ENCODE measurements at regions not wholly inside any gene's neighbourhood (a gene's known extent, or its start where the extent isn't known, plus 50 kb on each side); places are given as distances from the start of the nearest gene placed in this dataset.

DNA sequence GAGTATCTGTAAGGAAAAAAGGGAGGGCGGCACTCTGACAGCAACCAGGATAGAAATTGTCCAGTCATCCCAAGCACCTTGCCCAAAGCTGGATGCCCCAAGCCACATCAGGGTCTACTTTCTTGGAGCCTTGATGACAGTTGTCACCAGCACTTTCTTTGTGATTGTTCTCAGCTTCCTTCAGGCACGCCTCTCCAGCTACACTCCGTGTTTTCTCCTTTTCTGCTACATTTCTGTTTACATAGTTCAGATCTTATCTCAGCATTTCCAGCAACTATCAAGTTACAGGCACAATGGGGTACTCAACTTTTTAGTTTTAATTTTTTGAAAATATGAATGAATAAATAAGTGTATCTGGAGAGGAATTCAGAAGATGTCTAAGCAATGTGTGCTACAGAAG, 115.3 kb upstream of the CELF4 start:
- H3K27me3 ChIP-seq (ENCODE audit: insufficient read depth, insufficient read length): no peaks in the 10 kb centered on the region
- TF ChIP-seq YY1 (IDR thresholded peaks at IDR 0.05; ENCODE audit: insufficient read depth, insufficient read length) (no peak), ZNF274 (IDR thresholded peaks at IDR 0.05; ENCODE audit: low read depth, low read length) (no peak), SUZ12 (IDR thresholded peaks at IDR 0.05; ENCODE audit: extremely low read depth, insufficient read depth, insufficient read length) (no peak)
- H3K4me1 ChIP-seq (ENCODE audit: insufficient read depth, insufficient read length): no peaks in the 10 kb centered on the region
- no peaks in the 10 kb centered on the region for H3K36me3 ChIP-seq (ENCODE audit: insufficient read depth, insufficient read length, low read length)
- H3K9me3 ChIP-seq (ENCODE audit: insufficient read depth, low read length): no peaks in the 10 kb centered on the region
- H3K4me3 ChIP-seq (ENCODE audit: insufficient read length, low read depth): no peak overlapping the region
- no peak for DNase-seq (ENCODE audit: low read depth, low spot score)
- no peak overlapping the region for H3K9ac ChIP-seq (ENCODE audit: insufficient read length, low read depth)

DNA sequence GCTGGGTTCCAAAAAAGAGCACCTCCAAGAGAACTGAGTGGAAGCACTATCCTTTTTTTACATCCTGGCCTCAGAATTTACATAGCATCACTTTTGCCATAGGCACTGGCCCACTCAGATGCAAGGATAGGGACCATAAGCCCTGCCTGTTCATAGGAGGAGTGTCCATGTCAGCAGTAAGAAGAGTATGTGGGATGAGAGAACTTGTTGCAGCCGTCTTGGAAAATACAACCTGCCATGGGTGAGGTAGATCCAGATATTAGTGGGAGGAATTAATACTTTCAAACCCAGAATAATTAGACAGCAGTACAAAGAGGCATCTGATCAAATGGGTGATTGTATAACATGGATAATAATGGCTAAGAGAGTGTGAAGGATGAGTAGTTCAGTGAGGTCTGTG, 110.7 kb upstream of the CELF4 start:
- H3K27me3 ChIP-seq (ENCODE audit: insufficient read depth, insufficient read length): no peaks in the 10 kb centered on the region
- DNase-seq (ENCODE audit: low read depth, low spot score): no peak
- H3K4me1 ChIP-seq (ENCODE audit: insufficient read depth, insufficient read length): no peaks in the 10 kb centered on the region
- no peak overlapping the region for H3K4me3 ChIP-seq (ENCODE audit: insufficient read length, low read depth)
- no peak for TF ChIP-seq YY1 (IDR thresholded peaks at IDR 0.05; ENCODE audit: insufficient read depth, insufficient read length)
- TF ChIP-seq ZNF274 (IDR thresholded peaks at IDR 0.05; ENCODE audit: low read depth, low read length): no peak
- TF ChIP-seq SUZ12 (IDR thresholded peaks at IDR 0.05; ENCODE audit: extremely low read depth, insufficient read depth, insufficient read length): no peak
- H3K36me3 ChIP-seq (ENCODE audit: insufficient read depth, insufficient read length, low read length): no peaks in the 10 kb centered on the region
- no peaks in the 10 kb centered on the region for H3K9me3 ChIP-seq (ENCODE audit: insufficient read depth, low read length)
- no peak overlapping the region for H3K9ac ChIP-seq (ENCODE audit: insufficient read length, low read depth)

- H3K4me3 ChIP-seq (ENCODE audit: insufficient read length, low read depth): no peak overlapping the region
- H3K9me3 ChIP-seq (ENCODE audit: insufficient read depth, low read length): no peaks in the 10 kb centered on the region
- H3K9ac ChIP-seq (ENCODE audit: insufficient read length, low read depth): no peak overlapping the region
- no peak for DNase-seq (ENCODE audit: low read depth, low spot score)
- H3K27me3 ChIP-seq (ENCODE audit: insufficient read depth, insufficient read length): no peaks in the 10 kb centered on the region
- TF ChIP-seq YY1 (IDR thresholded peaks at IDR 0.05; ENCODE audit: insufficient read depth, insufficient read length) (no peak), ZNF274 (IDR thresholded peaks at IDR 0.05; ENCODE audit: low read depth, low read length) (no peak), SUZ12 (IDR thresholded peaks at IDR 0.05; ENCODE audit: extremely low read depth, insufficient read depth, insufficient read length) (no peak)
- H3K4me1 ChIP-seq (ENCODE audit: insufficient read depth, insufficient read length): no peaks in the 10 kb centered on the region
- no peaks in the 10 kb centered on the region for H3K36me3 ChIP-seq (ENCODE audit: insufficient read depth, insufficient read length, low read length)
Observed at GRCh38 chr18:37675699-37676098, 110.1 kb upstream of the CELF4 start.

DNA sequence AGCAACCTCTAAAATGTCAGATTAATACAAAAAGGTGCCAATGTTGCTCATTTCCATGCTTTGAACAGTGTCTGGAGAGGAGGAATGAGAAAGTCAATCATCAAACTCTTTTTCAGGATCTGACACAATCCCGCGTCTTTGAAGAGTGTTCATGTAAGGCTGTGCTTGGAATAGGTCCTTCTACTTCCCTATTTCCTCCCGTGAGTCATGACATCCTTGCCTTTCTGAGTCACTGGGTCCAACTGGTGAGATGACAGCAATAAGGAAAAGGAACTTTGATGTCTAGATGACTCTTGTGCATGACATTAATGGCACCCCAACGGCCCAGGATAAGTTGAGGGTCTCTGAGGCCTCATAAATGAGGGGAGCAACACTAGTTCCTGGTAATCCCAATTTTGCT, 109.0 kb upstream of the CELF4 start:
- DNase-seq (ENCODE audit: low read depth, low spot score): no peak
- Histone ChIP-seq H3K9ac (ENCODE audit: insufficient read length, low read depth) (no peak overlapping the region), H3K27me3 (ENCODE audit: insufficient read depth, insufficient read length) (no peaks in the 10 kb centered on the region), H3K9me3 (ENCODE audit: insufficient read depth, low read length) (no peaks in the 10 kb centered on the region), H3K4me3 (ENCODE audit: insufficient read length, low read depth) (no peak overlapping the region), H3K36me3 (ENCODE audit: insufficient read depth, insufficient read length, low read length) (no peaks in the 10 kb centered on the region), H3K4me1 (ENCODE audit: insufficient read depth, insufficient read length) (peaks cover 5% of the 10 kb centered on the region)
- TF ChIP-seq SUZ12 (IDR thresholded peaks at IDR 0.05; ENCODE audit: extremely low read depth, insufficient read depth, insufficient read length): no peak
- no peak for TF ChIP-seq ZNF274 (IDR thresholded peaks at IDR 0.05; ENCODE audit: low read depth, low read length)

GRCh38 chr18:37673671-37674070, 108.1 kb upstream of the CELF4 start:
- no peak for DNase-seq (ENCODE audit: low read depth, low spot score)
- TF ChIP-seq ZNF274 (IDR thresholded peaks at IDR 0.05; ENCODE audit: low read depth, low read length): no peak
- no peak for TF ChIP-seq SUZ12 (IDR thresholded peaks at IDR 0.05; ENCODE audit: extremely low read depth, insufficient read depth, insufficient read length)
- no peak for TF ChIP-seq YY1 (IDR thresholded peaks at IDR 0.05; ENCODE audit: insufficient read depth, insufficient read length)
- no peaks in the 10 kb centered on the region for H3K27me3 ChIP-seq (ENCODE audit: insufficient read depth, insufficient read length)
- no peaks in the 10 kb centered on the region for H3K9me3 ChIP-seq (ENCODE audit: insufficient read depth, low read length)
- H3K4me3 ChIP-seq (ENCODE audit: insufficient read length, low read depth): no peak overlapping the region
- peaks cover 6% of the 10 kb centered on the region for H3K4me1 ChIP-seq (ENCODE audit: insufficient read depth, insufficient read length)
- no peaks in the 10 kb centered on the region for H3K36me3 ChIP-seq (ENCODE audit: insufficient read depth, insufficient read length, low read length)
- no peak overlapping the region for H3K9ac ChIP-seq (ENCODE audit: insufficient read length, low read depth)

DNA sequence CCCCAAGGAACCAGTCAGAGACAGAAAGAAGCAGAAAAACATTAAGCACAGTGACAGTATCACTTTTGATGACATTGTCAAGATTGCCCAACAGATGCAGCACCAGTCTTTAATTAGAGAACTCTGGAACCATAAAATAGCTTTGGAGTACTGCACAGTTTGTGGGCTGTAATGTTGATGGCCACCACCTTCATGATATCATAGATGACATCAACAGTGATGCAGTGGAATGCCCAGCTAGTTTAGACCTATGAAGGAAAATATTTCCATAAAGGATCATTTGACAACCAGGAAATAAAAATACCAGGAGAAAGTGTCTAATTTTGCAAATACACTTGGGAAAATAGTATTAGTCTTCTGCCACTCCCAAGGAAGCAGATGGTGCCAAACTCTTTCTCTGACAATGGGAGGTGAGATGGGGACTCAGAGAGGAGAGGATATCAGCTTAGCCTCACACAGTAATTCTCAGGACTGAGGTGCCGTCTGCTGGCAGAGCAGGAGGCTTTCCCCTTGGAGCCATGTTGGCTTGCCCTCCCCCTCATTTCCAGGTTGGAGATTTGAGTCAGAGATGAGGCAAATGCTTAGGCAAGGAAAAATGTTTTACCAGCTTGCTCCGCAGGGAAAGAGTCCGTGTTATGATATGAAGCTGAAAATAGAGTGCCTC, 107.5 kb upstream of the CELF4 start:
- Histone ChIP-seq H3K27me3 (ENCODE audit: insufficient read depth, insufficient read length) (no peaks in the 10 kb centered on the region), H3K4me3 (ENCODE audit: insufficient read length, low read depth) (no peak overlapping the region), H3K4me1 (ENCODE audit: insufficient read depth, insufficient read length) (peaks cover 6% of the 10 kb centered on the region), H3K36me3 (ENCODE audit: insufficient read depth, insufficient read length, low read length) (no peaks in the 10 kb centered on the region), H3K9me3 (ENCODE audit: insufficient read depth, low read length) (no peaks in the 10 kb centered on the region), H3K9ac (ENCODE audit: insufficient read length, low read depth) (no peak overlapping the region)
- TF ChIP-seq SUZ12 (IDR thresholded peaks at IDR 0.05; ENCODE audit: extremely low read depth, insufficient read depth, insufficient read length) (no peak), ZNF274 (IDR thresholded peaks at IDR 0.05; ENCODE audit: low read depth, low read length) (no peak), YY1 (IDR thresholded peaks at IDR 0.05; ENCODE audit: insufficient read depth, insufficient read length) (no peak)
- DNase-seq (ENCODE audit: low read depth, low spot score): no peak

DNA sequence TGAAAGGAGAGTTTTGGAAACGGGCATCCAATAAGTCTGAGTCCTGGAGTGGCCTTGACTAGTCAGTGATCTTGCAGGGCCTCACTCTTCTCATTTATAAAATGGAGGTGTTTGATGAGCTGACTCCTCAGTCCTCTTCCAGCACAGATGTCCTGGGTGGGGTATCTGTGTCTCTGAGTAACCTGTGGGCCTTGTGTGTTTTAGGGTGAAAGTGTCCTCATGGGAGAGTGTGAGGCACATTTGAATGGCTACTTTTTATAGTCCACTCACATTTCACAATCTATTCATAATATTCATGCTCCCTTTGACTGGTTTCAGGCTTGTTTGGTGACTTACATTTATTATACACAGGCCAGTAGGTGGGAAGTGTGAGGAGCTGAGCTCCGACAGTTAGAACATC, 106.4 kb upstream of the CELF4 start:
- no peak for DNase-seq (ENCODE audit: low read depth, low spot score)
- Histone ChIP-seq H3K9ac (ENCODE audit: insufficient read length, low read depth) (no peak overlapping the region), H3K4me1 (ENCODE audit: insufficient read depth, insufficient read length) (peaks cover 6% of the 10 kb centered on the region), H3K27me3 (ENCODE audit: insufficient read depth, insufficient read length) (no peaks in the 10 kb centered on the region), H3K4me3 (ENCODE audit: insufficient read length, low read depth) (no peak overlapping the region), H3K36me3 (ENCODE audit: insufficient read depth, insufficient read length, low read length) (no peaks in the 10 kb centered on the region), H3K9me3 (ENCODE audit: insufficient read depth, low read length) (no peaks in the 10 kb centered on the region)
- TF ChIP-seq SUZ12 (IDR thresholded peaks at IDR 0.05; ENCODE audit: extremely low read depth, insufficient read depth, insufficient read length): no peak
- no peak for TF ChIP-seq ZNF274 (IDR thresholded peaks at IDR 0.05; ENCODE audit: low read depth, low read length)
- TF ChIP-seq YY1 (IDR thresholded peaks at IDR 0.05; ENCODE audit: insufficient read depth, insufficient read length): no peak

Measured in NT2/D1 (cell line).